IPS-15b (cell line): ENCODE measurements at regions not wholly inside any gene's neighbourhood (a gene's known extent, or its start where the extent isn't known, plus 50 kb on each side); places are given as distances from the start of the nearest gene placed in this dataset.

Experiments used
- H3K27me3 ChIP-seq: one replicate; pipeline ENCODE4 v1.6.1; 2013; ENCODE audit warnings: low read length; ENCODE audit not compliant: control insufficient read depth, insufficient read depth
- H3K36me3 ChIP-seq: one replicate; pipeline ENCODE4 v1.6.1; 2013; ENCODE audit warnings: low read length; ENCODE audit not compliant: control insufficient read depth, insufficient read depth
- H3K4me1 ChIP-seq: one replicate; pipeline ENCODE4 v1.6.1; 2013; ENCODE audit warnings: mild to moderate bottlenecking, low read length; ENCODE audit not compliant: control insufficient read depth, insufficient read depth
- H3K4me3 ChIP-seq: one replicate; pipeline ENCODE4 v1.5.1; 2013; ENCODE audit warnings: low read depth, low read length
- H3K9ac ChIP-seq: one replicate; pipeline ENCODE4 v1.6.1; 2013; ENCODE audit warnings: low read depth, mild to moderate bottlenecking, low read length
- H3K9me3 ChIP-seq: one replicate; pipeline ENCODE4 v1.6.1; 2013; ENCODE audit warnings: mild to moderate bottlenecking, low read length; ENCODE audit not compliant: control insufficient read depth, insufficient read depth

GRCh38 chr1:219498666-219499065, 114.2 kb downstream of the ZC3H11B start:
- H3K36me3 ChIP-seq, result no peaks in the 10 kb centered on the region
- no peaks in the 10 kb centered on the region for H3K4me1 ChIP-seq
- H3K9ac ChIP-seq, result no peak overlapping the region
- no peak overlapping the region for H3K4me3 ChIP-seq
- H3K9me3 ChIP-seq, result no peaks in the 10 kb centered on the region
- H3K27me3 ChIP-seq, result no peaks in the 10 kb centered on the region

DNA sequence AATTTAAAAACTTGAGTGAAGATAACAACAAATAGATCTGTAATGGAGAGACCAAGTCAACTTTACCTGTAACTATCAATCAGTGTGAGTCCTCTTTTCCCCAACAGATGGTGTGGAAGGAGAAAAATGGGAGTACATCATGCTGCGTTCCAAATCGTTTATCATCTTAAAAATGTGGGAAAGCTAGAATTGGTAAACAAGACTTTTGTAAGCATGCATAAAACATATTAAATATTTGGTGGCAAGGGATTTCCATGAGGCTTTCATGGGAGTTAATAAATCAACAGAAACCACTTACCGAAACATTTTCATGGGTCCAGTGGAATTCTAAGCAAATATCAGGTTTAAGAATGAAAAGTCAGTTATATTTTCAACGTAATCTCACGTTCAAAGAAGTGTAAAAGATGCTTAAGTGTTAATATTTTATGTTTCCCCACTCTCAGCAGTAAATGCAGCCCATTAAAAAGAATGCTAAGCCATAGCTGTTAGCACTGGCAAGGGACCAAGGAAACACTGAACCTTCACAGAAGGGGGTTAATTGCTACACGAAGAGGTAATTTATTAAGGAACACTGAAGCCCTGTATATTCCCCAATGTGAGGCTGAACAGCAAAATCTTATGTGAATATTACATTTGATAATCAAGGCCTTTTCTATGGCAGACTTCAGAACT, 117.0 kb downstream of the ZC3H11B start:
- H3K4me1 ChIP-seq, result no peaks in the 10 kb centered on the region
- no peaks in the 10 kb centered on the region for H3K9me3 ChIP-seq
- no peaks in the 10 kb centered on the region for H3K27me3 ChIP-seq
- no peak overlapping the region for H3K9ac ChIP-seq
- H3K4me3 ChIP-seq, result no peak overlapping the region
- no peaks in the 10 kb centered on the region for H3K36me3 ChIP-seq

DNA sequence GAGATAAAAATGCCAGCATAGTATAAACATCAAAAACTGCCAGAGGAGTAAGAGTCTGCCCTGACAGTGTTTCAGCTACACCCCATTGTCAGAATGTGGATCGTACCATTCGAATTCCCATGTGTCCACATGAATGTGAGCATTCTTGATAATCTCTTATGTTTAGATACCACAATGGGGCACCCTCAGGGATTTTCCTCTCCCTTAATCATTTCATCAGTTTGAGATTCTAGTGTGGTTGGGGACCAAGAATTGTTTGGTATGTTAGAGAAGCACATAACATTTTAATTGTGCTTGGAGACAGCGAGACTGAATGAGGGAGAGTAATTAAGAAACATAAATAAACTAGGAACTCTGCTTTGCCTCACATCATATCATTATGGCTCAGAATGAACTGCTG, 120.2 kb downstream of the ZC3H11B start:
- H3K4me1 ChIP-seq, result no peaks in the 10 kb centered on the region
- no peak overlapping the region for H3K4me3 ChIP-seq
- H3K9me3 ChIP-seq, result no peaks in the 10 kb centered on the region
- no peaks in the 10 kb centered on the region for H3K27me3 ChIP-seq
- no peak overlapping the region for H3K9ac ChIP-seq
- no peaks in the 10 kb centered on the region for H3K36me3 ChIP-seq

DNA sequence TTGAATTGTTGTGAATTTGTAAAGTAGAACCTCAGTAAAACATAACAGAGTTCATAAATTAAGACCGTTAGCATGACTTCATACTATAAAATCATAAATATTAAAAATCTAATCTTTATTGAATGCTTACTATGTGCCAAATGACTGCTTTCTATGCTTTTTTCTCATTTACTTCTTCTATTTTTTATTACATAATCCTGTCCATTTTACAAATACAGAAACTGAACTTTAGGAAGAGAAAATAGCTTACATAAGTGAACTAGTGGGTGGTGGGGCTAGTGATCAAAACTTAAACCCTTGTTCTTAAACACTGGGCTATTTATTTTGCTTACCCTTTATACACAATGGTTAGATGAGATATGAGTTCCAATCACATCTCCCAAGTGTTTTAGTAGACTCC, 122.3 kb downstream of the ZC3H11B start:
- Histone ChIP-seq H3K9ac (no peak overlapping the region), H3K4me1 (no peaks in the 10 kb centered on the region), H3K9me3 (no peaks in the 10 kb centered on the region), H3K4me3 (no peak overlapping the region), H3K36me3 (no peaks in the 10 kb centered on the region), H3K27me3 (no peaks in the 10 kb centered on the region)

DNA sequence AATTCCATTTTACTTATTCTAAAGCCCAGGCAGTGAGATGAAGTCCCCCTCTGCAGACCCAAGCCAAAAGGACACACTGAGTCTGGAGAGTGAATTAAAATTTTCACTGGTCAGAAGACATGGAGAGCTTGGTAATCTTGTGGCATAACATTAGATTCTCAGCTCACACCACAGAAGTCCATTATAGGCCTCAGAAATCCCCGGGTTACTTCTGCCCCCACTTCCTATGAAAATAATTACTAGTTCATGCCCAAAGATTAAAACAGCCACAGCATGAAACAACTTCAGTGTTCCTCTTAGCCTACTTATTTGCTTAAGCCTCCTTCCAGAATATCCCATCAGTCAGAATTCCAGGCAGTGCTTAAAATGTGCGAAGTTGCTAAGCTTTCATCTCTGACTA, 123.3 kb downstream of the ZC3H11B start:
- no peaks in the 10 kb centered on the region for H3K4me1 ChIP-seq
- H3K9me3 ChIP-seq, result no peaks in the 10 kb centered on the region
- H3K4me3 ChIP-seq, result no peak overlapping the region
- H3K9ac ChIP-seq, result no peak overlapping the region
- H3K36me3 ChIP-seq, result no peaks in the 10 kb centered on the region
- H3K27me3 ChIP-seq, result no peaks in the 10 kb centered on the region

DNA sequence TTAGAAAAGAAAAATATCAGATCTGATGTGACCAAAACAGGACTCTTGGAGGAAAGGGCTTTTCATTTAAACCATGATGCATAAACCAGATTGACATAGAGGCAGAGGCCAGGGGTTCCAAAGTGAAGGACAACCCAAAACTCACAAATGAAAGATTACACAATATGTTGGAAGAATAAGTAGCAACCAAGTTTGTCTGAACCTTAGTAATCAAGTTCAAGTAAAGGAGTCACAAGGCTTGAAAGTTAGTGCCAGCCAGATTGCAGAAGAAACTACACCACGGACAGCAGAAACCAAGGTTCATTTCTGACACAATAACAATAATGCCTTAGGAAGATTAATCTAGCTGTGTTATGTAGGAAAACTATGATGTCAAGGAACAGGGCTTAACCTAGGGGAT, 124.6 kb downstream of the ZC3H11B start:
- Histone ChIP-seq H3K4me1 (no peaks in the 10 kb centered on the region), H3K9ac (no peak overlapping the region), H3K27me3 (no peaks in the 10 kb centered on the region), H3K9me3 (no peaks in the 10 kb centered on the region), H3K4me3 (no peak overlapping the region), H3K36me3 (no peaks in the 10 kb centered on the region)

GRCh38 chr1:219483530-219483929, 129.4 kb downstream of the ZC3H11B start:
- Histone ChIP-seq H3K36me3 (no peaks in the 10 kb centered on the region), H3K4me1 (no peaks in the 10 kb centered on the region), H3K9me3 (no peaks in the 10 kb centered on the region), H3K4me3 (no peak overlapping the region), H3K9ac (no peak overlapping the region), H3K27me3 (no peaks in the 10 kb centered on the region)

DNA sequence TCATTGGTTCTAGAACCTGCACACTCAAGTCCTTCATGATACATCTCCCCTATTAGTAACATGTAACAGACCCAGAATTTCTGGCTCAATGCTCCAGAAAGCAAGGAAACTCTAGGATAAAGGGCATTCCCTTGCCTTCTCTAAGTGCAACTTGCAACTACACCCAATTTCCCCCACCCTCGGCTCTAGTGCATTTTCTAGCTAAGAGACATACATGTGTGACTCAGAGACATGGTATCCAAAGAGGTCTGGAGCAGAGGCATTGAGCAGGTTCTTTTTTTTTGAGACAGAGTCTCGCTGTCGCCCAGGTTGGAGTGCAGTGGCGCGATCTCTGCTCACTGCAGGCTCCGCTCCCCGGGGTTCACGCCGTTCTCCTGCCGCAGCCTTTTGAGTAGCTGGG, 132.9 kb downstream of the ZC3H11B start:
- no peak overlapping the region for H3K4me3 ChIP-seq
- no peaks in the 10 kb centered on the region for H3K9me3 ChIP-seq
- no peaks in the 10 kb centered on the region for H3K27me3 ChIP-seq
- no peaks in the 10 kb centered on the region for H3K4me1 ChIP-seq
- H3K9ac ChIP-seq, result no peak overlapping the region
- no peaks in the 10 kb centered on the region for H3K36me3 ChIP-seq

DNA sequence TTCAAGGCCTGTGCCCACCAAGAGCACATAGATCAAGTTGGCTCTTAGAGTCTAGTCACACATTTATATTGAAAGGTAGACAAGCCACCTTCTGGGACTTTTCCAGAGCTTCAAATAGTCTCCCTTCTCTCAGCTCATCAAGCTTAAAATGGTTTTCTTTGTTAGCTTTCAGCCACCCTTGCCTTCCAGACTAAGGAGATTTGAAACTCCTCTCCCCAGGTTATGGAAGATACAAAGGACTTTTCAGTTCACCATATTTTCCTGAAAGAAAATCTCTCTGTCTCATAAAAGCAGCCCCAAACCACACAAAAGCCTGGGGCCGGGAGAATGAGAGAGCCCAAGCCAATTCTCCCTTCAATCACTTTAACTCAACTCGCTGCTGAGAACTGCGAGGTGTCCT, 134.1 kb downstream of the ZC3H11B start:
- no peaks in the 10 kb centered on the region for H3K4me1 ChIP-seq
- no peak overlapping the region for H3K9ac ChIP-seq
- no peaks in the 10 kb centered on the region for H3K9me3 ChIP-seq
- no peak overlapping the region for H3K4me3 ChIP-seq
- no peaks in the 10 kb centered on the region for H3K27me3 ChIP-seq
- H3K36me3 ChIP-seq, result no peaks in the 10 kb centered on the region

DNA sequence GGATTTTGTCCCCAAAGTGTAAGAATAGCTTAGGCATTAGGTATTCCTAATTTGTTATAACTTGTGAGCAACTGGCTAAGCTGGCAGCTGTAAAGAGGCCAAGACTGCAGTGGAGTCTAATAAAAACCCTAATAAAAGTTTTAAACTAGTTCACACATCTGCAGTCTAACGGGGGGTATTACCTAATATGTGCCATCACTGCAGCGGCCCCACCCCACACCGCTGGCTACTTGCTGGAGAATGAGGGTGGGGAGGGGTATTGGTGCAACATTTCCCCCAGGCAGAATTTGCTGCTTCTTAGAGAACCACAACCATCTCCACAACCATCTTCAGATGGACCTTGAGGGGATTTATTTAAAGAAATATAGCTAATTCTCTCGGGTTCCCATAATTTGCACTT, 135.0 kb downstream of the ZC3H11B start:
- Histone ChIP-seq H3K36me3 (no peaks in the 10 kb centered on the region), H3K9ac (no peak overlapping the region), H3K4me3 (no peak overlapping the region), H3K9me3 (no peaks in the 10 kb centered on the region), H3K4me1 (no peaks in the 10 kb centered on the region), H3K27me3 (no peaks in the 10 kb centered on the region)

- Histone ChIP-seq H3K9me3 (no peaks in the 10 kb centered on the region), H3K4me3 (no peak overlapping the region), H3K9ac (no peak overlapping the region), H3K27me3 (no peaks in the 10 kb centered on the region), H3K36me3 (no peaks in the 10 kb centered on the region), H3K4me1 (no peaks in the 10 kb centered on the region)
Observed at GRCh38 chr1:219476716-219477115, 136.2 kb downstream of the ZC3H11B start.

DNA sequence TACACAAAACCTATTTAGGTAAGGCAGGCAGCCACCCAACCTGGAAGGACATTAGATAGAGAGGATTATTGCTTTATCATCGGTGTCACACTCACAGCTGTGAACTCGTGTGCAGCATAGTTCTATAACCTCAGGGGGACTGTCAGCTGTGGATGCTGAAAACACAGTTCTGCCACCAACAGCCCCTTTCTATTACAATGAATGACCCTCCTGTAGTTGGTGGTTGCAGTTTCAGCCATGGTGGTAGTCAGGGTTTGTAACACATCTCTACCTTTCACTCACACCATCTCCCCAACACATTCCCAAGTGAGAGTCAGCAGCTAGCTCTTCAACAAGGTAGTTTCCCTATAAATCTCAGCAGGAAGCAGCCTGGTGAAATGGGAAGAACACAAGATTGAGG, 136.8 kb downstream of the ZC3H11B start:
- Histone ChIP-seq H3K36me3 (no peaks in the 10 kb centered on the region), H3K4me3 (no peak overlapping the region), H3K9me3 (no peaks in the 10 kb centered on the region), H3K9ac (no peak overlapping the region), H3K4me1 (no peaks in the 10 kb centered on the region), H3K27me3 (no peaks in the 10 kb centered on the region)
